ENCODE measurements at regions not wholly inside any gene's neighbourhood (a gene's known extent, or its start where the extent isn't known, plus 50 kb on each side); places are given as distances from the start of the nearest gene placed in this dataset.

- DNase-seq (ENCODE audit: low read depth in 1 of 2, low spot score in 1 of 2) = no peak
- Histone ChIP-seq H3K4me3 (no peak overlapping the region), H3K27me3 (peaks cover 32% of the 10 kb centered on the region), H3K9me3 (ENCODE audit: low read depth) (no peaks in the 10 kb centered on the region), H3K36me3 (no peaks in the 10 kb centered on the region), H3K27ac (no peak overlapping the region), H3K4me1 (ENCODE audit: low read depth) (no peaks in the 10 kb centered on the region)
- no peak for TF ChIP-seq CTCF (IDR thresholded peaks at IDR 0.05; ENCODE audit: low read depth, low read length)
Measured at GRCh38 chr19:31135841-31136240, 213.4 kb downstream of the TSHZ3 start.

GRCh38 chr19:31132753-31133110, 216.5 kb downstream of the TSHZ3 start:
- no peak for DNase-seq (ENCODE audit: low read depth in 1 of 2, low spot score in 1 of 2)
- TF ChIP-seq CTCF (IDR thresholded peaks at IDR 0.05; ENCODE audit: low read depth, low read length) = no peak
- H3K9me3 ChIP-seq (ENCODE audit: low read depth) = no peaks in the 10 kb centered on the region
- no peaks in the 10 kb centered on the region for H3K4me1 ChIP-seq (ENCODE audit: low read depth)
- no peaks in the 10 kb centered on the region for H3K36me3 ChIP-seq
- no peak overlapping the region for H3K4me3 ChIP-seq
- H3K27ac ChIP-seq = no peak overlapping the region
- peaks cover 35% of the 10 kb centered on the region for H3K27me3 ChIP-seq

- no peak for TF ChIP-seq CTCF (IDR thresholded peaks at IDR 0.05; ENCODE audit: low read depth, low read length)
- no peak overlapping the region for H3K27ac ChIP-seq
Measured at GRCh38 chr19:31128291-31128690, 220.9 kb downstream of the TSHZ3 start.

GRCh38 chr19:31127134-31127967, 221.9 kb downstream of the TSHZ3 start:
- H3K27ac ChIP-seq = no peak overlapping the region
- peaks cover 67% of the 10 kb centered on the region for H3K27me3 ChIP-seq
- no peaks in the 10 kb centered on the region for H3K9me3 ChIP-seq (ENCODE audit: low read depth)
- H3K4me1 ChIP-seq (ENCODE audit: low read depth) = no peaks in the 10 kb centered on the region
- no peak overlapping the region for H3K4me3 ChIP-seq
- TF ChIP-seq CTCF (IDR thresholded peaks at IDR 0.05; ENCODE audit: low read depth, low read length) = no peak
- H3K36me3 ChIP-seq = no peaks in the 10 kb centered on the region
- peak in 1 of 2 donors; percentile 65 for DNase-seq (ENCODE audit: low read depth in 1 of 2, low spot score in 1 of 2)

More at GRCh38 chr19:31128291-31128690, 220.9 kb downstream of the TSHZ3 start:
- no peaks in the 10 kb centered on the region for H3K36me3 ChIP-seq
- DNase-seq (ENCODE audit: low read depth in 1 of 2, low spot score in 1 of 2) = no peak
- H3K27me3 ChIP-seq = peaks cover 59% of the 10 kb centered on the region
- H3K4me3 ChIP-seq = no peak overlapping the region
- H3K9me3 ChIP-seq (ENCODE audit: low read depth) = no peaks in the 10 kb centered on the region
- H3K4me1 ChIP-seq (ENCODE audit: low read depth) = no peaks in the 10 kb centered on the region

- H3K4me3 ChIP-seq = no peak overlapping the region
- no peaks in the 10 kb centered on the region for H3K9me3 ChIP-seq (ENCODE audit: low read depth)
- DNase-seq (ENCODE audit: low read depth in 1 of 2, low spot score in 1 of 2) = no peak
- no peaks in the 10 kb centered on the region for H3K36me3 ChIP-seq
- peaks cover 78% of the 10 kb centered on the region for H3K27me3 ChIP-seq
- H3K4me1 ChIP-seq (ENCODE audit: low read depth) = peaks cover 2% of the 10 kb centered on the region
- H3K27ac ChIP-seq = no peak overlapping the region
- no peak for TF ChIP-seq CTCF (IDR thresholded peaks at IDR 0.05; ENCODE audit: low read depth, low read length)
Measured at GRCh38 chr19:31126236-31126635, 223.0 kb downstream of the TSHZ3 start.
